ENCODE measurements at regions not wholly inside any gene's neighbourhood (a gene's known extent, or its start where the extent isn't known, plus 50 kb on each side); places are given as distances from the start of the nearest gene placed in this dataset.
"Not testable (repeated sequence)": the region's sequence is repeated elsewhere in the genome, so short reads cannot be mapped to it uniquely, and the experiment has no call there.

- DNase-seq = no peak
These were observed 1253.5 kb downstream of the TYW1 start for GRCh38 chr7:68250143-68250542.

GRCh38 chr7:68254815-68255214 is 1258.2 kb downstream of the TYW1 start:
- DNase-seq = not testable (repeated sequence)

- no peak for DNase-seq
These were observed 1259.7 kb downstream of the TYW1 start for GRCh38 chr7:68256295-68256694.

GRCh38 chr7:68258609-68259008 is 1262.0 kb downstream of the TYW1 start:
- no peak for DNase-seq

- no peak for DNase-seq
These were observed 1268.6 kb downstream of the TYW1 start for GRCh38 chr7:68265258-68265657.

- DNase-seq = no peak
These were observed 1269.5 kb downstream of the TYW1 start for GRCh38 chr7:68266004-68266579.

- DNase-seq = no peak
These were observed 1270.9 kb downstream of the TYW1 start for GRCh38 chr7:68267486-68267885.

GRCh38 chr7:68269405-68269804 is 1272.8 kb downstream of the TYW1 start:
- no peak for DNase-seq

- DNase-seq = no peak
These were observed 1275.9 kb downstream of the TYW1 start for GRCh38 chr7:68272507-68272906.

- DNase-seq = no peak
These were observed 1280.1 kb downstream of the TYW1 start for GRCh38 chr7:68276725-68277124.

GRCh38 chr7:68279827-68280400 is 1283.3 kb downstream of the TYW1 start:
- no peak for DNase-seq

GRCh38 chr7:68280931-68281330 is 1284.3 kb downstream of the TYW1 start:
- DNase-seq = no peak

- DNase-seq = no peak
These were observed 1291.5 kb downstream of the TYW1 start for GRCh38 chr7:68288144-68288593.

- DNase-seq = no peak
These were observed 1295.1 kb downstream of the TYW1 start for GRCh38 chr7:68291710-68292109.

- DNase-seq = no peak
These were observed 1298.8 kb downstream of the TYW1 start for GRCh38 chr7:68295386-68295785.

GRCh38 chr7:68304536-68304935 is 1293.7 kb upstream of the AUTS2 start:
- DNase-seq = no peak

- no peak for DNase-seq
These were observed 1291.6 kb upstream of the AUTS2 start for GRCh38 chr7:68306692-68307107.

GRCh38 chr7:68309271-68309670 is 1289.0 kb upstream of the AUTS2 start:
- no peak for DNase-seq

- no peak for DNase-seq
These were observed 1288.5 kb upstream of the AUTS2 start for GRCh38 chr7:68309806-68310205.

GRCh38 chr7:68311958-68312357 is 1286.3 kb upstream of the AUTS2 start:
- no peak for DNase-seq

GRCh38 chr7:68313806-68314205 is 1284.5 kb upstream of the AUTS2 start:
- no peak for DNase-seq

- no peak for DNase-seq
These were observed 1284.1 kb upstream of the AUTS2 start for GRCh38 chr7:68314208-68314607.

- DNase-seq = no peak
These were observed 1280.8 kb upstream of the AUTS2 start for GRCh38 chr7:68317476-68317875.

GRCh38 chr7:68319061-68319460 is 1279.2 kb upstream of the AUTS2 start:
- no peak for DNase-seq

GRCh38 chr7:68321076-68321639 is 1277.1 kb upstream of the AUTS2 start:
- no peak for DNase-seq
